ENCODE measurements at regions not wholly inside any gene's neighbourhood (a gene's known extent, or its start where the extent isn't known, plus 50 kb on each side); places are given as distances from the start of the nearest gene placed in this dataset.

DNA sequence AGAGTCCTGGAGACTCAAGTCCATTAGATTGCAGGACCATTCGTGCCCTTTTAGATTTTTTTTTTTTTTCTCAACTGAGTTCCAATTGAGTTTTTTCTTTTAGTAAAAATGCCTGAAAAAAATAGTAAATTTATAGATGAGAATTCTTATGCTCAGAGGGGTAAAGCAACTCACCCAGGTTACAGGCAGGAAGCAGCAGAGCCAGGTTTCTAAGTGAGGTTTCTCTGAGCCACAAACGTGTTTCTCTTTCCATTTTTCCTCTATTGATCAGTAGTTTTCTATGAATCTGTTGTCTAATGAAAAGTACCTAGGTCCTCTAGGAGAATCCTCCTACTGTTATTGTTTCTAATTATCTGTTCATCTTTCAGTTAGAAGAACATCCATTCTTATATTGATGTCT, 66.4 kb upstream of the C12orf71 start:
- TF ChIP-seq EZH2 (IDR thresholded peaks at IDR 0.05) (no peak), POLR2AphosphoS5 (IDR thresholded peaks at IDR 0.05; ENCODE audit: borderline replicate concordance, low read depth, low read length) (no peak)
